ENCODE measurements at regions not wholly inside any gene's neighbourhood (a gene's known extent, or its start where the extent isn't known, plus 50 kb on each side); places are given as distances from the start of the nearest gene placed in this dataset.

DNA sequence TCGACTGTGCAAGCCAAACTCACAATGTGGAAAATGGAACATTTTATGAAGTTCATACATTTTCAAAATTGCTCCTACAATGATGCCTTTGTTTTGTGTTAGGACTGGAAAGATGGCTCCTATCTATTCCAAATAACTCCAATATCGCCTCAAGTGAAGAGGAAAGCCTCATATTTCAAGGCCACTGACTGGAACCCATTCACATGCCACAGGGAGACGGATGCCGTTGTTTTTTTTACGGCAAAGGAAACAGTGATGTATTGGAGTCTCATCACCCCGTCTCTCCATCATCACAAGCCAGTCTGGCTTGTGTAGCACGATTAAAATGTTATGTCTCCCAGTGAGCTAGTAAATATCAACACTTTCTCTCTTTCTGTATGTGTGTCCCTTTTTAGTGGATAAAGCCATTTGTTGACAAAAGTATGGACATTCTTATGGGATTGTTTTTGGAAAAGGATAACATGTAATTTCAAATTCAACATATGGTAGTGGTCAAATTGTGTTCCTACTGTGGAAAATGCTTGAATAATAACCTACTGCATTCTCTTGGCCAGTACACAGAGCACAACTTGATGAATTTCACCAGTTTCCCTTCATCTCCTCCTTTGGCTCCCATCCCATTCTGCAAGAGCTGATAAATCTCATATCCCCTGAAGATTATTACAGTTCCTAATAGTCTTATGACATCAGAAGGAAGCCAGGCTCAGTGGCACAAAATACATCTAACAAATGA is 109.5 kb upstream of the PITRM1 start:
- TF ChIP-seq, protein P1, sequence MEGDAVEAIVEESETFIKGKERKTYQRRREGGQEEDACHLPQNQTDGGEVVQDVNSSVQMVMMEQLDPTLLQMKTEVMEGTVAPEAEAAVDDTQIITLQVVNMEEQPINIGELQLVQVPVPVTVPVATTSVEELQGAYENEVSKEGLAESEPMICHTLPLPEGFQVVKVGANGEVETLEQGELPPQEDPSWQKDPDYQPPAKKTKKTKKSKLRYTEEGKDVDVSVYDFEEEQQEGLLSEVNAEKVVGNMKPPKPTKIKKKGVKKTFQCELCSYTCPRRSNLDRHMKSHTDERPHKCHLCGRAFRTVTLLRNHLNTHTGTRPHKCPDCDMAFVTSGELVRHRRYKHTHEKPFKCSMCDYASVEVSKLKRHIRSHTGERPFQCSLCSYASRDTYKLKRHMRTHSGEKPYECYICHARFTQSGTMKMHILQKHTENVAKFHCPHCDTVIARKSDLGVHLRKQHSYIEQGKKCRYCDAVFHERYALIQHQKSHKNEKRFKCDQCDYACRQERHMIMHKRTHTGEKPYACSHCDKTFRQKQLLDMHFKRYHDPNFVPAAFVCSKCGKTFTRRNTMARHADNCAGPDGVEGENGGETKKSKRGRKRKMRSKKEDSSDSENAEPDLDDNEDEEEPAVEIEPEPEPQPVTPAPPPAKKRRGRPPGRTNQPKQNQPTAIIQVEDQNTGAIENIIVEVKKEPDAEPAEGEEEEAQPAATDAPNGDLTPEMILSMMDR (IDR thresholded peaks at IDR 0.05; ENCODE audit: low read length), result no peak
- TF ChIP-seq EZH2 (IDR thresholded peaks at IDR 0.05; ENCODE audit: borderline replicate concordance, low read length), result no peak
